DOHH2 (cell line): ENCODE measurements at regions not wholly inside any gene's neighbourhood (a gene's known extent, or its start where the extent isn't known, plus 50 kb on each side); places are given as distances from the start of the nearest gene placed in this dataset.
"Not testable (repeated sequence)": the region's sequence is repeated elsewhere in the genome, so short reads cannot be mapped to it uniquely, and the experiment has no call there.

Source experiments
- CTCF ChIP-seq: fragments of 200-600 bp; sonication (generic); IDR thresholded peaks from one replicate; pipeline ENCODE4 v1.5.1; 2014; ENCODE audit warnings: antibody characterized with exemption, mild to moderate bottlenecking, low read depth, low read length; ENCODE audit not compliant: poor library complexity, severe bottlenecking
- EZH2phosphoT487 ChIP-seq: fragments of 200-600 bp; sonication (generic); IDR thresholded peaks from 2 replicates; pipeline ENCODE4 v1.6.1; 2017; ENCODE audit warnings: borderline replicate concordance, mild to moderate bottlenecking, antibody characterized with exemption, low read length, moderate library complexity, mixed read lengths

DNA sequence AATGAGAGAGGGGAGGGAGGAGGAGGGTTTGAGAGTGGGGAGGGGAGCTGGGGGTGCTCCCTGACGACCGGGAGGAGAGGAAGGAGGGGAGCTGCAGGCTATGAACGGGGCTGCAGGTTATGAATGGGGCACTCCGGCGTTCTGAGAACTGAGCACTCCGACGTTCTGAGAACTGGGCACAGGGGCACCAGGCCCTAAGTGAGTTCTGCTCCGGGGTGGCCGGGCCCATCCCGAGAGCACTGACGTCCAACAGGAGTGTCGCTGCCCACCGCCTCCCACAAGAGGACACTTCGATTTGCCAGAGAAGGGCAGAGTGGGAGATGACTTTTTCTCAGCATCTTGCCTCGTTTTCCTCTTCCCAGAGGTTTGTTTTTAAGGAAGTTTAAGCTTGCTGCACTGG, 204.5 kb upstream of the ZNF469 start:
- not testable (repeated sequence) for TF ChIP-seq CTCF, EZH2phosphoT487
